ENCODE measurements at regions not wholly inside any gene's neighbourhood (a gene's known extent, or its start where the extent isn't known, plus 50 kb on each side); places are given as distances from the start of the nearest gene placed in this dataset.

DNA sequence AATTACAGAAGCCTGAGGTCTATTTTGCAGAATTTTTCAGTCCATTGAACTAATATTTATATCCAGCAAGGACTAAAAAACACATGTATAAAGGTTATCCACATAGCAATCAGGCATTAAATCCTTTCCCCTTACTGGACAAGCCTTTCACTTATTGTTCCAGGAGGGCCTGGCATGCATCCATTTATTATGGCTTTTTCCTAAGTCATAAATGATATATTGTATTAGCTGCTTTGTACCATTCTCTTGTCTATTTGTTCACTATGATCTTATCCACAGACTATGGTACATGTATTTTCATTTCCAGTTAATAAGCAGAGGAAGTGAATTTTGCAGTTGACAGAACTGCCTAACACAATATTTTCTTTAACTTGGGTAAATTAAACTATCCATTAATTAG lies 105.4 kb upstream of the ANK2 start:
- no peak for DNase-seq
- no peaks in the 10 kb centered on the region for H3K27me3 ChIP-seq
- no peaks in the 10 kb centered on the region for H3K9me3 ChIP-seq (replicated peaks in 1 of 3)
- H3K4me3 ChIP-seq = no peak overlapping the region
- H3K4me1 ChIP-seq (replicated peaks in 1 of 2) = no peaks in the 10 kb centered on the region
- intact Hi-C loops (cut with DNase I) = loop anchor here in 1 of 2 donors (10.0 kb wide), 1 partner anchor 319 kb away; no protein-coding TSS in a partner anchor
- no peaks in the 10 kb centered on the region for H3K36me3 ChIP-seq (replicated peaks in 1 of 2)
- H3K27ac ChIP-seq = no peak overlapping the region
- TF ChIP-seq POLR2A (IDR thresholded peaks at IDR 0.05) = no peak
- TF ChIP-seq, protein P1, sequence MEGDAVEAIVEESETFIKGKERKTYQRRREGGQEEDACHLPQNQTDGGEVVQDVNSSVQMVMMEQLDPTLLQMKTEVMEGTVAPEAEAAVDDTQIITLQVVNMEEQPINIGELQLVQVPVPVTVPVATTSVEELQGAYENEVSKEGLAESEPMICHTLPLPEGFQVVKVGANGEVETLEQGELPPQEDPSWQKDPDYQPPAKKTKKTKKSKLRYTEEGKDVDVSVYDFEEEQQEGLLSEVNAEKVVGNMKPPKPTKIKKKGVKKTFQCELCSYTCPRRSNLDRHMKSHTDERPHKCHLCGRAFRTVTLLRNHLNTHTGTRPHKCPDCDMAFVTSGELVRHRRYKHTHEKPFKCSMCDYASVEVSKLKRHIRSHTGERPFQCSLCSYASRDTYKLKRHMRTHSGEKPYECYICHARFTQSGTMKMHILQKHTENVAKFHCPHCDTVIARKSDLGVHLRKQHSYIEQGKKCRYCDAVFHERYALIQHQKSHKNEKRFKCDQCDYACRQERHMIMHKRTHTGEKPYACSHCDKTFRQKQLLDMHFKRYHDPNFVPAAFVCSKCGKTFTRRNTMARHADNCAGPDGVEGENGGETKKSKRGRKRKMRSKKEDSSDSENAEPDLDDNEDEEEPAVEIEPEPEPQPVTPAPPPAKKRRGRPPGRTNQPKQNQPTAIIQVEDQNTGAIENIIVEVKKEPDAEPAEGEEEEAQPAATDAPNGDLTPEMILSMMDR (IDR thresholded peaks at IDR 0.05) = no peak

DNA sequence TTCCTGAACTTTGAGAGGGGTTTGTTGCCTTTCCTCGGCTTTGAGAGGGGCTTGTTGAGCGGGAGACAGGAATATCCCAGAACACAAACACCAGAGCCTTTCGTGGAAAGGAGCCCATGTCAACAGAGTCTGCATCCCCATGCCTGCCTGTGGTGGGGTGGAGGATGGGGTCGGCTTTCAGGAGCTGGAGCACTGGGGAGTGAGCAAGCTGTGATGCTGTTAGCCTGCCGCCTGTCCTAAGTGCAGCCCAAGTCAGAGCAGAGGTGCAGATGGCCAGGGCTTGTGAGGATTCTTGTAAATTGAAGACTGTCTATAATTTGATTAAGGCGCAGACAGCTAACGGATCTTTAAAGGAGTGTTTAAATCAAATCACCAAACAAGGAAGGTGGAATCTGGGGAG lies 103.3 kb upstream of the ANK2 start:
- Histone ChIP-seq H3K36me3 (replicated peaks in 1 of 2) (no peaks in the 10 kb centered on the region), H3K27ac (no peak overlapping the region), H3K9me3 (replicated peaks in 1 of 3) (no peaks in the 10 kb centered on the region), H3K4me1 (replicated peaks in 1 of 2) (no peaks in the 10 kb centered on the region), H3K4me3 (no peak overlapping the region), H3K27me3 (no peaks in the 10 kb centered on the region)
- no peak for DNase-seq
- TF ChIP-seq POLR2A (IDR thresholded peaks at IDR 0.05) = no peak
- TF ChIP-seq, protein P1 (IDR thresholded peaks at IDR 0.05) = no peak
- 65 to 72% (median 70%) methylated on average over 6 to 7 of the region's 7 CpGs for WGBS, 4 donors
- intact Hi-C loops (cut with DNase I) = loop anchor here in 1 of 2 donors (10.0 kb wide), 1 partner anchor 321 kb away; no protein-coding TSS in a partner anchor

DNA sequence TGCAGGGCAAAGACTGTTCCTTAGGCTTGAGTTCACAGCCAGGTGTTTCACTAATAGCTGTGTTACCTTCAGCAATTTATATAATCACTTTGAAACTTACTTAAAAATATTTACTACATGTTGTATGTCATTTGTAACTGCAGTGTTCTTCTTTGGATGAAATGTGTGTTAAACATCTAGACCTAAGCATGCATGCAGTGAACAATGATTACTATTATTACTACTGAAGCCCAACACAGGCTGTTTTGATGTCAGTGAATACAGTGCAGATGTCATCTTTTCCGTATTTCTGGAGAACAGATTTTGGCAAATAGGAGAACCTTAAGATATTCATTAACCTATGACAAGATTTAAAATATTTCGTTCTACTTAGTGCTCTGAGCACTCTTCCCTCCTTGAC lies 101.8 kb upstream of the ANK2 start:
- WGBS, 4 donors = 57 to 83% (median 77%) methylated on average over 2 of the region's 2 CpGs
- no peaks in the 10 kb centered on the region for H3K27me3 ChIP-seq
- H3K4me3 ChIP-seq = no peak overlapping the region
- H3K9me3 ChIP-seq (replicated peaks in 1 of 3) = no peaks in the 10 kb centered on the region
- TF ChIP-seq POLR2A (IDR thresholded peaks at IDR 0.05) = no peak
- TF ChIP-seq, protein P1 (IDR thresholded peaks at IDR 0.05) = no peak
- intact Hi-C loops (cut with DNase I) = loop anchor here in 1 of 2 donors (10.0 kb wide), 1 partner anchor 323 kb away; no protein-coding TSS in a partner anchor
- DNase-seq = no peak
- no peak overlapping the region for H3K27ac ChIP-seq
- H3K4me1 ChIP-seq (replicated peaks in 1 of 2) = no peaks in the 10 kb centered on the region
- no peaks in the 10 kb centered on the region for H3K36me3 ChIP-seq (replicated peaks in 1 of 2)

DNA sequence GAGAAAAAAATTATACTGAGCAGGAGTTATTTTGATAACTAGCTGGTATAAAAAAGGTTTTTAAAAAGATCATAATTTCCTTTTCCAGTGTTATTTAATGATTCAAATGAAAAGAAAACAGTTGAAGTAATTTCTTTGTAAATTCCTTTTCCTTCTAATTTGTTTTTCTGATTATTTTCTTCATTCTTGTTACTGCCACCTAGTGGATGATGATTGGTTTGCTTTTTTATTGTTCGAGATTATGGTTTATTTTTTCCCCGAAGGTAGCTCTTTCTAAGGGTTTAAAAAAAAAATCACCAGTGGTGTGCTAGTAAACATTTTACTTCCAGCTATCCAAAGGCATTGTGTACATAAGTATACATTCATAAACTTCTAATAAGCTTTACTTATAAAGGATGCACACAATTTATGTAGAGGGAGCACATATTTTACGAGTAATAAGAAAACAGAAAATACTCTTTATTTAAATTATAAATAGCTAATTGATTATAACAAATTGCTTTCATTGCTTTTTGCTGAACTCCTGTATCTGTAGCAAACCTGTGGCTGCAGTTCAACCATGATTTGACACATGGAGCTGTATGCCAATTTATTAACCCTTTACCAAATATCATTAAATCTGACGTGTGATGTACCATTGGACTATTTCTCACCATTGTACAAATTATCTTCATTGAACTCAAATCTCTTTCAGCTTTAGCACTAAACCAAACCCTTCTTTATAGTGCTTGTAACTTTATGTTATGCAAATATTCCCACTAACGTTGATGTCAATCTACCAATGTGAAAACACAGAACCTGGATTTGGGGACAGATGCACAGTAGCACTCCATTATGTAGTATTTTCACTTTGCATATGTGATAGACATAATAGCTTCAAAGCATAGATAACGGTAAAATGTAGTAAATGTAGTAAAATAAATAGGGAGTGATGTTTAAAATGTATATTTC lies 97.8 kb upstream of the ANK2 start:
- Histone ChIP-seq H3K27me3 (no peaks in the 10 kb centered on the region), H3K9me3 (replicated peaks in 1 of 3) (no peaks in the 10 kb centered on the region), H3K36me3 (replicated peaks in 1 of 2) (no peaks in the 10 kb centered on the region), H3K27ac (no peak overlapping the region), H3K4me1 (replicated peaks in 1 of 2) (no peaks in the 10 kb centered on the region), H3K4me3 (no peak overlapping the region)
- TF ChIP-seq POLR2A (IDR thresholded peaks at IDR 0.05) = no peak
- TF ChIP-seq, protein P1 (IDR thresholded peaks at IDR 0.05) = peak; percentile 21 to 69 (median 50)
- no peak for DNase-seq
- intact Hi-C loops (cut with DNase I) = no loop called here
- whole genome bisulfite sequencing, 4 donors = 49 to 53% (median 50%) methylated on average over 6 of the region's 6 CpGs

Measured in adrenal gland (tissue), 9 donors.